K562 (cell line): ENCODE measurements at regions not wholly inside any gene's neighbourhood (a gene's known extent, or its start where the extent isn't known, plus 50 kb on each side); places are given as distances from the start of the nearest gene placed in this dataset.

ENCODE experiments used
- ATAC-seq: fragments of 200-7000 bp; cut with Tn5 transposase; 3 replicates; pipeline ENCODE4 v1.9.1; 2020; ENCODE audit warnings: moderate library complexity
- BruUV-seq: library from RNA; stranded (reverse); fragments of 400-500 nt; replicated peaks from 2 replicates; lab custom pipeline; 2021; lab: Mats Ljungman, UMichigan
- CTCF ChIA-PET: fragments of 300-600 bp; formaldehyde crosslinking; extraction: SDS; loops from one replicate; lab custom pipeline; 2021; ENCODE audit warnings: low intra/inter-chr PET ratio; lab: Yijun Ruan, JAX
- POLR2A ChIA-PET: fragments of 300-600, 350-650 bp; sonication (Branson Sonifier 250); formaldehyde crosslinking; extraction: SDS; loops from one replicate; lab custom pipeline; 2021; ENCODE audit warnings: antibody characterized with exemption, inconsistent platforms; lab: Yijun Ruan, JAX
- DNase-seq, 4 experiments: peaks; one replicate each; pipeline versions ENCODE4 v3.0.0 to v3.0.0-alpha.2; 2011 to 2018; ENCODE audit warnings: low spot score in 3 of 4, mixed read lengths in 3 of 4; ENCODE audit errors: extremely low read depth in 1 of 4
- FAIRE-seq: peaks from 2 replicates; lab custom pipeline; 2011; peaks lifted over from hg19 to GRCh38; lab: Jason Lieb, UNC
- H2AFZ ChIP-seq: 2 replicates; pipeline ENCODE4 v1.6.0; 2011; ENCODE audit warnings: low read depth, low read length, control low read depth, inconsistent platforms
- H3K27ac ChIP-seq: fragments of 200-600 bp; 3 replicates; pipeline ENCODE4 v1.8.0; 2011; ENCODE audit warnings: low read depth, mild to moderate bottlenecking, control low read depth, inconsistent platforms, low read length, moderate library complexity, mixed read lengths; ENCODE audit errors: extremely low read depth
- H3K27me3 ChIP-seq, 2 experiments: fragments of 300-600 bp in 1 of 2; 2 replicates in 1 of 2; 3 replicates in 1 of 2; pipeline versions ENCODE4 v1.6.0 to v1.8.0; 2011; ENCODE audit warnings: inconsistent platforms in 2 of 2, low read length in 2 of 2, mild to moderate bottlenecking in 1 of 2, mixed read lengths in 1 of 2, moderate library complexity in 1 of 2; ENCODE audit not compliant: control insufficient read depth in 2 of 2, insufficient read depth in 2 of 2
- H3K36me3 ChIP-seq: fragments of 300-600 bp; 3 replicates; pipeline ENCODE4 v1.8.0; 2011; ENCODE audit warnings: mild to moderate bottlenecking, low read length, inconsistent platforms; ENCODE audit not compliant: control insufficient read depth, insufficient read depth
- H3K4me1 ChIP-seq, 2 experiments: fragments of 200-600 bp in 1 of 2; replicated peaks in 1 of 2; 2 replicates in 1 of 2; 3 replicates in 1 of 2; pipeline versions ENCODE4 v1.5.1 to v1.8.0; 2011; ENCODE audit warnings: inconsistent platforms in 2 of 2, low read length in 2 of 2, mild to moderate bottlenecking in 1 of 2, mixed read lengths in 1 of 2, moderate library complexity in 1 of 2; ENCODE audit not compliant: control insufficient read depth in 2 of 2, insufficient read depth in 2 of 2
- H3K4me2 ChIP-seq: 2 replicates; pipeline ENCODE4 v1.6.1; 2011; ENCODE audit warnings: low read length, control low read depth, inconsistent platforms, mixed read lengths; ENCODE audit not compliant: insufficient read depth
- H3K4me3 ChIP-seq: fragments of 200-600 bp; sonication (generic), shearing (Covaris generic); 2 replicates; pipeline ENCODE4 v1.5.1; 2016; ENCODE audit warnings: control low read depth, inconsistent platforms
- H3K79me2 ChIP-seq: fragments of 200-600 bp; 3 replicates; pipeline ENCODE4 v1.8.0; 2011; ENCODE audit warnings: low read length, inconsistent platforms; ENCODE audit not compliant: control insufficient read depth, insufficient read depth
- H3K9ac ChIP-seq, 2 experiments: 2 replicates each; pipeline versions ENCODE4 v1.6.0 to v1.6.1; 2011; ENCODE audit warnings: low read depth in 2 of 2, low read length in 2 of 2, control low read depth in 1 of 2, inconsistent platforms in 1 of 2, mild to moderate bottlenecking in 1 of 2, mixed read lengths in 1 of 2; ENCODE audit not compliant: insufficient read depth in 1 of 2
- H3K9me1 ChIP-seq: one replicate; pipeline ENCODE4 v1.6.0; 2011; ENCODE audit warnings: inconsistent platforms, mild to moderate bottlenecking, low read length, moderate library complexity; ENCODE audit not compliant: control insufficient read depth, insufficient read depth
- H3K9me3 ChIP-seq: replicated peaks from 2 replicates; pipeline ENCODE4 v1.5.1; 2011; ENCODE audit warnings: low read depth, low read length, inconsistent platforms; ENCODE audit not compliant: control insufficient read depth, insufficient read depth
- H4K20me1 ChIP-seq: replicated peaks from 2 replicates; pipeline ENCODE4 v1.6.1; 2011; ENCODE audit warnings: low read length, inconsistent platforms, mixed read lengths; ENCODE audit not compliant: control insufficient read depth, insufficient read depth
- FIP1L1 ChIP-seq: fragments of 200-400 bp; formaldehyde crosslinking; IDR thresholded peaks from 2 replicates; pipeline ENCODE4 v1.6.1; 2018; ENCODE audit warnings: mild to moderate bottlenecking, low read depth, low read length; ENCODE audit not compliant: poor library complexity, severe bottlenecking
- FOXJ3 ChIP-seq: sonication (generic); formaldehyde crosslinking; IDR thresholded peaks from 2 replicates; pipeline ENCODE4 v1.4.0; 2020; ENCODE audit warnings: mild to moderate bottlenecking, missing genetic modification reagents
- SP2 ChIP-seq: IDR thresholded peaks from 2 replicates; pipeline ENCODE4 v1.6.1; 2011; ENCODE audit warnings: mild to moderate bottlenecking, low read depth, low read length, moderate library complexity; ENCODE audit not compliant: poor library complexity, severe bottlenecking; ENCODE audit errors: extremely low read depth
- TCF7L2 ChIP-seq: fragments of 150-350 bp; IDR thresholded peaks from 2 replicates; pipeline ENCODE4 v1.6.1; 2016; ENCODE audit warnings: low read depth, mild to moderate bottlenecking, low read length, moderate library complexity
- XRCC4 ChIP-seq: IDR thresholded peaks from one replicate; pipeline ENCODE4 v1.6.1; 2011; ENCODE audit not compliant: insufficient read depth, insufficient read length; ENCODE audit errors: extremely low read depth
- WGBS: fragments of 100-300 bp; shearing (Covaris generic); methylation state at CpG from one replicate; pipeline ENCODE4 v1.1.6; 2016; ENCODE audit warnings: low coverage, mixed read lengths; ENCODE audit not compliant: insufficient coverage; ENCODE audit errors: missing lambda C conversion rate; 5-methylcytosine and 5-hydroxymethylcytosine counted together
- in situ Hi-C: fragments of 300-500 bp; cut with MboI; formaldehyde crosslinking; loops from 4 replicates; pipeline ENCODE4 v1.15.0; 2018; ENCODE audit warnings: inconsistent platforms, mixed read lengths
- intact Hi-C: fragments of 100-400 bp; cut with micrococcal nuclease; formaldehyde crosslinking; loops from 2 replicates; pipeline ENCODE4 v1.14.2; 2022
- TF ChIP-seq, protein P1 (sequence below): fragments of 450-650 bp; formaldehyde crosslinking; IDR thresholded peaks from 2 replicates; pipeline ENCODE4 v1.4.0; 2020; ENCODE audit warnings: mild to moderate bottlenecking, moderate library complexity

- no peaks in the 10 kb centered on the region for H3K4me1 ChIP-seq
- no peak for FAIRE-seq
- intact Hi-C loops (no loop called here), in situ Hi-C loops (no loop called here)
- TF ChIP-seq, protein P1, sequence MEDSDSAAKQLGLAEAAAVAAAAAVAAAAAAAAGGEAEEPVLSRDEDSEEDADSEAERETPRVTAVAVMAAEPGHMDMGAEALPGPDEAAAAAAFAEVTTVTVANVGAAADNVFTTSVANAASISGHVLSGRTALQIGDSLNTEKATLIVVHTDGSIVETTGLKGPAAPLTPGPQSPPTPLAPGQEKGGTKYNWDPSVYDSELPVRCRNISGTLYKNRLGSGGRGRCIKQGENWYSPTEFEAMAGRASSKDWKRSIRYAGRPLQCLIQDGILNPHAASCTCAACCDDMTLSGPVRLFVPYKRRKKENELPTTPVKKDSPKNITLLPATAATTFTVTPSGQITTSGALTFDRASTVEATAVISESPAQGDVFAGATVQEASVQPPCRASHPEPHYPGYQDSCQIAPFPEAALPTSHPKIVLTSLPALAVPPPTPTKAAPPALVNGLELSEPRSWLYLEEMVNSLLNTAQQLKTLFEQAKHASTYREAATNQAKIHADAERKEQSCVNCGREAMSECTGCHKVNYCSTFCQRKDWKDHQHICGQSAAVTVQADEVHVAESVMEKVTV (CRISPR knock-in tag): no peak
- TF ChIP-seq XRCC4: no peak
- no peak for TF ChIP-seq TCF7L2
- no peak for TF ChIP-seq SP2
- TF ChIP-seq FIP1L1: no peak
- no peak for TF ChIP-seq FOXJ3 (CRISPR knock-in tag)
- H2AFZ ChIP-seq: no peak overlapping the region
- H3K36me3 ChIP-seq: no peaks in the 10 kb centered on the region
- H3K27ac ChIP-seq: no peak overlapping the region
- 0% methylated on average over 6 of the region's 6 CpGs for WGBS
- H3K27me3 ChIP-seq: no peaks in the 10 kb centered on the region
- CTCF ChIA-PET: no interaction called here
- H4K20me1 ChIP-seq: no peaks in the 10 kb centered on the region
- H3K9me3 ChIP-seq: no peaks in the 10 kb centered on the region
- ATAC-seq: no peak
- BruUV-seq: no TSS peak
- H3K9me1 ChIP-seq: no peaks in the 10 kb centered on the region
- POLR2A ChIA-PET: no interaction called here
- no peak for DNase-seq
- no peak overlapping the region for H3K4me2 ChIP-seq
- H3K79me2 ChIP-seq: no peaks in the 10 kb centered on the region
- H3K4me3 ChIP-seq: no peak overlapping the region
- no peak overlapping the region for H3K9ac ChIP-seq
Observed at GRCh38 chr20:39338469-39339376, 376.6 kb downstream of the DHX35 start.
